Gastrocnemius medialis (tissue), 4 donors: ENCODE measurements at regions not wholly inside any gene's neighbourhood (a gene's known extent, or its start where the extent isn't known, plus 50 kb on each side); places are given as distances from the start of the nearest gene placed in this dataset.

Experiments
- POLR2A ChIP-seq, 2 donors: fragments of 450-650 bp; IDR thresholded peaks; one replicate each; pipeline ENCODE4 v1.6.1; 2017; ENCODE audit warnings: antibody characterized with exemption in 2 of 2, mild to moderate bottlenecking in 2 of 2, moderate library complexity in 2 of 2
- TF ChIP-seq, protein P1 (sequence below), 5 experiments: fragments of 450-650 bp in 3 of 5; fragments of 200-600 bp in 2 of 5; sonication (generic) in 2 of 5; IDR thresholded peaks in 4 of 5; conservative IDR thresholded peaks in 1 of 5; 1 replicate in 4 of 5; 2 replicates in 1 of 5; pipeline ENCODE4 v1.5.1; 2016 to 2019; ENCODE audit warnings: antibody characterized with exemption in 5 of 5, mild to moderate bottlenecking in 3 of 5, moderate library complexity in 3 of 5

DNA sequence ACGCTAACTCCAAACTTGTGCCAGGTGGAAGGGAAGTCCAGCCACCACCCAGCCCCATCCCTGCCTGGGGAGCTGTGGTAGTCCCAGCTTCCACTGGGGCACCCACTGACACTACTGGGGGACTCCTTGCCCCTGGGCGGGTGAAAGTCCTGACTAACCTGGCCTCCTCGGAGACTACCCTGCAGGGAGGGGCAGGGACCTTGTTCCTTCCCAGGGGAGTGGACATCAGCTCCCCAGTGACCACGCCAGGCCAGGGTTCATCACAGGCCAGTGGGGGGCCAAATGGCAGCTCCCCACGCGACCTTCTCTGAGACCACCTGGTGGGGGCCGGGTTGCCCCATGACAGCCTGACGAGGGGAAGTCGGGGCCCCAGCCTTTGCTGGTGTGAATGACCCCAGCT lies 420.0 kb upstream of the SALL3 start:
- TF ChIP-seq, protein P1, sequence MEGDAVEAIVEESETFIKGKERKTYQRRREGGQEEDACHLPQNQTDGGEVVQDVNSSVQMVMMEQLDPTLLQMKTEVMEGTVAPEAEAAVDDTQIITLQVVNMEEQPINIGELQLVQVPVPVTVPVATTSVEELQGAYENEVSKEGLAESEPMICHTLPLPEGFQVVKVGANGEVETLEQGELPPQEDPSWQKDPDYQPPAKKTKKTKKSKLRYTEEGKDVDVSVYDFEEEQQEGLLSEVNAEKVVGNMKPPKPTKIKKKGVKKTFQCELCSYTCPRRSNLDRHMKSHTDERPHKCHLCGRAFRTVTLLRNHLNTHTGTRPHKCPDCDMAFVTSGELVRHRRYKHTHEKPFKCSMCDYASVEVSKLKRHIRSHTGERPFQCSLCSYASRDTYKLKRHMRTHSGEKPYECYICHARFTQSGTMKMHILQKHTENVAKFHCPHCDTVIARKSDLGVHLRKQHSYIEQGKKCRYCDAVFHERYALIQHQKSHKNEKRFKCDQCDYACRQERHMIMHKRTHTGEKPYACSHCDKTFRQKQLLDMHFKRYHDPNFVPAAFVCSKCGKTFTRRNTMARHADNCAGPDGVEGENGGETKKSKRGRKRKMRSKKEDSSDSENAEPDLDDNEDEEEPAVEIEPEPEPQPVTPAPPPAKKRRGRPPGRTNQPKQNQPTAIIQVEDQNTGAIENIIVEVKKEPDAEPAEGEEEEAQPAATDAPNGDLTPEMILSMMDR (IDR thresholded peaks at IDR 0.05 in 4 of 5, conservative IDR thresholded peaks at IDR 0.05 in 1 of 5) = no peak
- TF ChIP-seq POLR2A (IDR thresholded peaks at IDR 0.05) = no peak
